ENCODE measurements at regions not wholly inside any gene's neighbourhood (a gene's known extent, or its start where the extent isn't known, plus 50 kb on each side); places are given as distances from the start of the nearest gene placed in this dataset.

GRCh38 chr9:107984956-107985355 is 495.4 kb upstream of the KLF4 start:
- Mint-ChIP-seq H3K27ac (ENCODE audit: unreplicated experiment) (no peak overlapping the region), H3K27me3 (ENCODE audit: insufficient read depth, unreplicated experiment) (no peaks in the 10 kb centered on the region), H3K9me3 (ENCODE audit: unreplicated experiment) (no peaks in the 10 kb centered on the region), H3K4me1 (ENCODE audit: low read depth, unreplicated experiment) (no peaks in the 10 kb centered on the region), H3K4me3 (ENCODE audit: unreplicated experiment) (no peak overlapping the region), H3K36me3 (ENCODE audit: insufficient read depth, unreplicated experiment) (no peaks in the 10 kb centered on the region)
- Histone ChIP-seq H3K36me3 (ENCODE audit: control insufficient read depth, insufficient read depth, low read length) (no peaks in the 10 kb centered on the region), H3K4me1 (no peaks in the 10 kb centered on the region), H3K27me3 (replicated peaks; ENCODE audit: control insufficient read depth, insufficient read depth, low read length) (no peaks in the 10 kb centered on the region), H3K9me3 (no peaks in the 10 kb centered on the region), H3K4me3 (ENCODE audit: low read depth, low read length) (no peak overlapping the region)
- BruUV-seq (replicated peaks) = no TSS peak
- TF ChIP-seq CTCF (IDR thresholded peaks at IDR 0.05; ENCODE audit: insufficient read depth in 1 of 2, low read depth in 1 of 2, low read length in 1 of 2, severe bottlenecking in 1 of 2, unreplicated experiment in 1 of 2) = no peak
- intact Hi-C loops (cut with micrococcal nuclease; ENCODE audit: unreplicated experiment) = no loop called here
- ChIA-PET POLR2A (no interaction called here), CTCF (no interaction called here)
- no peak for DNase-seq

- POLR2A ChIA-PET = no interaction called here
- no peak overlapping the region for H3K27ac Mint-ChIP-seq (ENCODE audit: unreplicated experiment)
- Histone ChIP-seq H3K36me3 (ENCODE audit: control insufficient read depth, insufficient read depth, low read length) (no peaks in the 10 kb centered on the region), H3K9me3 (no peaks in the 10 kb centered on the region), H3K27me3 (replicated peaks; ENCODE audit: control insufficient read depth, insufficient read depth, low read length) (no peaks in the 10 kb centered on the region), H3K4me1 (no peaks in the 10 kb centered on the region), H3K4me3 (ENCODE audit: low read depth, low read length) (no peak overlapping the region)
- no peaks in the 10 kb centered on the region for H3K4me1 Mint-ChIP-seq (ENCODE audit: low read depth, unreplicated experiment)
- no peaks in the 10 kb centered on the region for H3K36me3 Mint-ChIP-seq (ENCODE audit: insufficient read depth, unreplicated experiment)
- H3K27me3 Mint-ChIP-seq (ENCODE audit: insufficient read depth, unreplicated experiment) = no peaks in the 10 kb centered on the region
- no peak overlapping the region for H3K4me3 Mint-ChIP-seq (ENCODE audit: unreplicated experiment)
- no TSS peak for BruUV-seq (replicated peaks)
- no peak for DNase-seq
- H3K9me3 Mint-ChIP-seq (ENCODE audit: unreplicated experiment) = no peaks in the 10 kb centered on the region
- CTCF ChIA-PET = no interaction called here
- intact Hi-C loops (cut with micrococcal nuclease; ENCODE audit: unreplicated experiment) = no loop called here
- no peak for TF ChIP-seq CTCF (IDR thresholded peaks at IDR 0.05; ENCODE audit: insufficient read depth in 1 of 2, low read depth in 1 of 2, low read length in 1 of 2, severe bottlenecking in 1 of 2, unreplicated experiment in 1 of 2)
Measured at GRCh38 chr9:107983762-107984161, 494.2 kb upstream of the KLF4 start.

DNA sequence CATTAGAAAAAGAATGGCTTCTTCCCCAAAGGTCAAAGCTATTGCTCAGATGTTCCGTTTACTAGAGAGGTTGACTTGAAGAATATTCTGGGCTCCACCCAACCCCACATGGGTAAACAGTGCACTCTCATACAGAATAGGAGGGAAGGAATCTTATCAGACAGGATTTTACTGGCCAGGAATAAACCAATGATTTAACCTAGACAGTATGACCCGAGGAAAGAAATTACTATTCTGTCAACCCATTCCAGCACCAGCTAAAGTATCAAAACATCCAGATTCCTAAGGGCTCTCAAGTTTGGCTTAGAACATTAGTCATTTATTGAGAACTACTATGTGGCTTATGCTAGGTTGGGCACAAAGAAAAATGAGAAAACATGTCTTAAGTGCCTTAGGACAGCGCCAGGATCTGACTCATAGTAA is 493.6 kb upstream of the KLF4 start:
- no peaks in the 10 kb centered on the region for H3K27me3 Mint-ChIP-seq (ENCODE audit: insufficient read depth, unreplicated experiment)
- CTCF ChIA-PET = no interaction called here
- TF ChIP-seq CTCF (IDR thresholded peaks at IDR 0.05; ENCODE audit: insufficient read depth in 1 of 2, low read depth in 1 of 2, low read length in 1 of 2, severe bottlenecking in 1 of 2, unreplicated experiment in 1 of 2) = no peak
- no peaks in the 10 kb centered on the region for H3K27me3 ChIP-seq (replicated peaks; ENCODE audit: control insufficient read depth, insufficient read depth, low read length)
- H3K4me1 Mint-ChIP-seq (ENCODE audit: low read depth, unreplicated experiment) = no peaks in the 10 kb centered on the region
- POLR2A ChIA-PET = no interaction called here
- H3K36me3 ChIP-seq (ENCODE audit: control insufficient read depth, insufficient read depth, low read length) = no peaks in the 10 kb centered on the region
- DNase-seq = no peak
- no peaks in the 10 kb centered on the region for H3K9me3 Mint-ChIP-seq (ENCODE audit: unreplicated experiment)
- H3K36me3 Mint-ChIP-seq (ENCODE audit: insufficient read depth, unreplicated experiment) = no peaks in the 10 kb centered on the region
- H3K4me1 ChIP-seq = no peaks in the 10 kb centered on the region
- H3K4me3 Mint-ChIP-seq (ENCODE audit: unreplicated experiment) = no peak overlapping the region
- H3K9me3 ChIP-seq = no peaks in the 10 kb centered on the region
- intact Hi-C loops (cut with micrococcal nuclease; ENCODE audit: unreplicated experiment) = no loop called here
- no peak overlapping the region for H3K4me3 ChIP-seq (ENCODE audit: low read depth, low read length)
- no peak overlapping the region for H3K27ac Mint-ChIP-seq (ENCODE audit: unreplicated experiment)
- BruUV-seq (replicated peaks) = no TSS peak

Measured in Caco-2 (cell line).